ENCODE measurements at regions not wholly inside any gene's neighbourhood (a gene's known extent, or its start where the extent isn't known, plus 50 kb on each side); places are given as distances from the start of the nearest gene placed in this dataset.

DNA sequence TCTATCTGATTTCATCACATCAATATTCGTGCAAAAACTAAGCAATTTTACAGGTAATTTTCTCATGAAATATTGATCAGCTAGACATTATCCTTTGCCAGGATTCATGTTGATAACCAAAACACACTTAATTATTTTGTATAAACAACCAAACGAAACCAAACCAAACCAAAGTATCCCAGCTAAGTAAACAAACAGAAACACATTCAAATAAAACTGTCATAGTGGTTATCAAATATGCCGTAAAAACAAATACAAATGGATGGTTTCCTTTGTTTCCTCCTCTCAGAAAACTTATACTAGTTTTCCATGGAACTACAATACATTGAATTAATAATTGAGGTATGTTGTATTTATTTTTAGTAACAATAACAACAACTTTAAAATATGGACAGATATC, 777.4 kb downstream of the DSC3 start:
- H3K27ac ChIP-seq (replicated peaks), result no peak overlapping the region
- DNase-seq (ENCODE audit: low read depth in 1 of 2, low spot score in 1 of 2), result no peak
- TF ChIP-seq GABPA (IDR thresholded peaks at IDR 0.05; ENCODE audit: low read depth) (no peak), SPI1 (IDR thresholded peaks at IDR 0.05; ENCODE audit: borderline replicate concordance, low read depth) (no peak), POLR2AphosphoS5 (IDR thresholded peaks at IDR 0.05; ENCODE audit: low read depth) (no peak)
- TF ChIP-seq, protein P1, sequence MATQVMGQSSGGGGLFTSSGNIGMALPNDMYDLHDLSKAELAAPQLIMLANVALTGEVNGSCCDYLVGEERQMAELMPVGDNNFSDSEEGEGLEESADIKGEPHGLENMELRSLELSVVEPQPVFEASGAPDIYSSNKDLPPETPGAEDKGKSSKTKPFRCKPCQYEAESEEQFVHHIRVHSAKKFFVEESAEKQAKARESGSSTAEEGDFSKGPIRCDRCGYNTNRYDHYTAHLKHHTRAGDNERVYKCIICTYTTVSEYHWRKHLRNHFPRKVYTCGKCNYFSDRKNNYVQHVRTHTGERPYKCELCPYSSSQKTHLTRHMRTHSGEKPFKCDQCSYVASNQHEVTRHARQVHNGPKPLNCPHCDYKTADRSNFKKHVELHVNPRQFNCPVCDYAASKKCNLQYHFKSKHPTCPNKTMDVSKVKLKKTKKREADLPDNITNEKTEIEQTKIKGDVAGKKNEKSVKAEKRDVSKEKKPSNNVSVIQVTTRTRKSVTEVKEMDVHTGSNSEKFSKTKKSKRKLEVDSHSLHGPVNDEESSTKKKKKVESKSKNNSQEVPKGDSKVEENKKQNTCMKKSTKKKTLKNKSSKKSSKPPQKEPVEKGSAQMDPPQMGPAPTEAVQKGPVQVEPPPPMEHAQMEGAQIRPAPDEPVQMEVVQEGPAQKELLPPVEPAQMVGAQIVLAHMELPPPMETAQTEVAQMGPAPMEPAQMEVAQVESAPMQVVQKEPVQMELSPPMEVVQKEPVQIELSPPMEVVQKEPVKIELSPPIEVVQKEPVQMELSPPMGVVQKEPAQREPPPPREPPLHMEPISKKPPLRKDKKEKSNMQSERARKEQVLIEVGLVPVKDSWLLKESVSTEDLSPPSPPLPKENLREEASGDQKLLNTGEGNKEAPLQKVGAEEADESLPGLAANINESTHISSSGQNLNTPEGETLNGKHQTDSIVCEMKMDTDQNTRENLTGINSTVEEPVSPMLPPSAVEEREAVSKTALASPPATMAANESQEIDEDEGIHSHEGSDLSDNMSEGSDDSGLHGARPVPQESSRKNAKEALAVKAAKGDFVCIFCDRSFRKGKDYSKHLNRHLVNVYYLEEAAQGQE (IDR thresholded peaks at IDR 0.05; ENCODE audit: insufficient replicate concordance, low read depth), result no peak
- TF ChIP-seq, protein P2, sequence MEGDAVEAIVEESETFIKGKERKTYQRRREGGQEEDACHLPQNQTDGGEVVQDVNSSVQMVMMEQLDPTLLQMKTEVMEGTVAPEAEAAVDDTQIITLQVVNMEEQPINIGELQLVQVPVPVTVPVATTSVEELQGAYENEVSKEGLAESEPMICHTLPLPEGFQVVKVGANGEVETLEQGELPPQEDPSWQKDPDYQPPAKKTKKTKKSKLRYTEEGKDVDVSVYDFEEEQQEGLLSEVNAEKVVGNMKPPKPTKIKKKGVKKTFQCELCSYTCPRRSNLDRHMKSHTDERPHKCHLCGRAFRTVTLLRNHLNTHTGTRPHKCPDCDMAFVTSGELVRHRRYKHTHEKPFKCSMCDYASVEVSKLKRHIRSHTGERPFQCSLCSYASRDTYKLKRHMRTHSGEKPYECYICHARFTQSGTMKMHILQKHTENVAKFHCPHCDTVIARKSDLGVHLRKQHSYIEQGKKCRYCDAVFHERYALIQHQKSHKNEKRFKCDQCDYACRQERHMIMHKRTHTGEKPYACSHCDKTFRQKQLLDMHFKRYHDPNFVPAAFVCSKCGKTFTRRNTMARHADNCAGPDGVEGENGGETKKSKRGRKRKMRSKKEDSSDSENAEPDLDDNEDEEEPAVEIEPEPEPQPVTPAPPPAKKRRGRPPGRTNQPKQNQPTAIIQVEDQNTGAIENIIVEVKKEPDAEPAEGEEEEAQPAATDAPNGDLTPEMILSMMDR (IDR thresholded peaks at IDR 0.05; ENCODE audit: insufficient read depth, low read length), result no peak
- no peaks in the 10 kb centered on the region for H3K27me3 ChIP-seq (ENCODE audit: insufficient read depth, poor library complexity, severe bottlenecking)
- H3K4me3 ChIP-seq (replicated peaks; ENCODE audit: insufficient read depth, low read length), result no peak overlapping the region

DNA sequence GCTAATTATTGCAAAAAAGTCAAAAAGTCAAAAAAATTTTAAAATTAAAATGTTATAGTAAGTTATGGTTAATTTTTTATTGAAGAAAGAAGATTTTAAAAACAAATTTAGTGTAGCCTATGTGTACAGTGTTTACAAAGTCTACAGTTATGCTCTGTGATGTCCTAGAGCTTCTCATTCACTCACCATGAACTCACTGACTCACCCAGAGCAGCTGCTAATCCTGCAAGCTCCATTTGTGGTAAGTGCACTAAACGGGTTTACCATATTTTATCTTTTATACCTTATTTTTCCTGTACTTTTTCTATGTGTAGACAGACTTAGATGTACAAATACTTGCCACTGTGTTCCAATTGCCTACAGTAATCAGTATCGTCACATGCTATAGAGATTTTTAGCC, 788.2 kb downstream of the DSC3 start:
- no peak overlapping the region for H3K27ac ChIP-seq (replicated peaks)
- TF ChIP-seq, protein P1 (IDR thresholded peaks at IDR 0.05; ENCODE audit: insufficient replicate concordance, low read depth), result no peak
- no peak for TF ChIP-seq SPI1 (IDR thresholded peaks at IDR 0.05; ENCODE audit: borderline replicate concordance, low read depth)
- TF ChIP-seq POLR2AphosphoS5 (IDR thresholded peaks at IDR 0.05; ENCODE audit: low read depth), result no peak
- TF ChIP-seq GABPA (IDR thresholded peaks at IDR 0.05; ENCODE audit: low read depth), result no peak
- TF ChIP-seq, protein P2 (IDR thresholded peaks at IDR 0.05; ENCODE audit: insufficient read depth, low read length), result no peak
- no peaks in the 10 kb centered on the region for H3K27me3 ChIP-seq (ENCODE audit: insufficient read depth, poor library complexity, severe bottlenecking)
- DNase-seq (ENCODE audit: low read depth in 1 of 2, low spot score in 1 of 2), result no peak
- H3K4me3 ChIP-seq (replicated peaks; ENCODE audit: insufficient read depth, low read length), result no peak overlapping the region

DNA sequence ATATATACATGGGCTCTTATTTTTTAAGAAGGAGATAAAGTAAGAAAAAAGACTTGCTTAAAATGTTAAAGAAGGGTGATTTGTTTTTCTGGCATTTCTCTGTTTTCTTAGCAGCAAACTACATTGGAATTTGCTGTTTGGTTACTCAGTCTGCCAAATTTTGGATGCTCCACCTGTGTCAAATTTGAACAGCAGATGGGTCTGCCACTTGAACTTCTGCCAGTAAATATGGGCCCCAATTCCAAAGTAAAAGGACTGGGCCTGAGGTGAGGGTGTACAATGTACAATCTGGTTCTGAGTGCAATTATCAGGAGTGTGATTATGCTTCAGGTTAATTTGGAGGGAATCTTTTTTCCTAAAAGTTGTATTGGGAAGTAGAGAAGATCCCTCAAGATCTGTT, 794.5 kb downstream of the DSC3 start:
- Histone ChIP-seq H3K27ac (replicated peaks) (no peak overlapping the region), H3K27me3 (ENCODE audit: insufficient read depth, poor library complexity, severe bottlenecking) (no peaks in the 10 kb centered on the region), H3K4me3 (replicated peaks; ENCODE audit: insufficient read depth, low read length) (no peak overlapping the region)
- TF ChIP-seq, protein P2 (IDR thresholded peaks at IDR 0.05; ENCODE audit: insufficient read depth, low read length), result no peak
- TF ChIP-seq SPI1 (IDR thresholded peaks at IDR 0.05; ENCODE audit: borderline replicate concordance, low read depth) (no peak), GABPA (IDR thresholded peaks at IDR 0.05; ENCODE audit: low read depth) (no peak), POLR2AphosphoS5 (IDR thresholded peaks at IDR 0.05; ENCODE audit: low read depth) (no peak)
- TF ChIP-seq, protein P1 (IDR thresholded peaks at IDR 0.05; ENCODE audit: insufficient replicate concordance, low read depth), result no peak
- DNase-seq (ENCODE audit: low read depth in 1 of 2, low spot score in 1 of 2), result no peak
